T-helper 2 cell treated with Interferon-gamma antibody and Interleukin-4, amounts not matched to agents 5 μg/mL and 100 μg/mL, for 36 hours (primary cell): ENCODE measurements at regions not wholly inside any gene's neighbourhood (a gene's known extent, or its start where the extent isn't known, plus 50 kb on each side); places are given as distances from the start of the nearest gene placed in this dataset.

ENCODE experiments used
- DNase-seq: peaks from one replicate; pipeline ENCODE4 v3.0.0; 2021; ENCODE audit warnings: low spot score
- H3K27ac Mint-ChIP-seq: one replicate; pipeline ENCODE4 v1.8.0; 2021; ENCODE audit warnings: mild to moderate bottlenecking, mixed read lengths
- H3K27me3 Mint-ChIP-seq: one replicate; pipeline ENCODE4 v1.8.0; 2021; ENCODE audit warnings: low read depth, mixed read lengths
- H3K36me3 Mint-ChIP-seq: one replicate; pipeline ENCODE4 v1.8.0; 2021; ENCODE audit warnings: low read depth, mixed read lengths
- H3K4me1 Mint-ChIP-seq: one replicate; pipeline ENCODE4 v1.8.0; 2021; ENCODE audit warnings: low read depth, mixed read lengths
- H3K4me3 Mint-ChIP-seq: one replicate; pipeline ENCODE4 v1.8.0; 2022; ENCODE audit warnings: mild to moderate bottlenecking, moderate library complexity, mixed read lengths
- H3K9me3 Mint-ChIP-seq: one replicate; pipeline ENCODE4 v1.8.0; 2021; ENCODE audit warnings: mixed read lengths

DNA sequence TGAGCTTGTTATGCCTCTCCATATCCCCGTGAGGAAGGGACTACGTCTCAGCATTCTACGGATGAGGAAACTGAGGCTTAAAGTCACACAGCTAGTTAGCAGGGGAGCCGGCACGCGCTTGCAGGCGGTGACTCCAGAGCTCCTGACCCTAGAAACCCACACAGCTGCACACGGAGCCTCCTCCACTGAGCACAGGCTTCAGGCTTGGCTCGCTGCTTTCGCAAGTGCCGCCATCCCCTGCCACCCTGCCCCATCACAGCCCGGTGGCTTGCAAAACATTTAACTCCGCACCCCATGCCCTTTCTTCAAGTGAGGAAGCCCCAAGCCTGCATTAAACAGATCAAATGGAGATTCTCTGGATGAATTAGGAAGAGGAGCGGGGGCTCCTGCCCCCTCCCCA lies 138.3 kb downstream of the HSD17B3 start:
- no peaks in the 10 kb centered on the region for H3K36me3 Mint-ChIP-seq
- H3K27ac Mint-ChIP-seq = no peak overlapping the region
- no peaks in the 10 kb centered on the region for H3K9me3 Mint-ChIP-seq
- H3K27me3 Mint-ChIP-seq = peaks cover 28% of the 10 kb centered on the region
- H3K4me3 Mint-ChIP-seq = no peak overlapping the region
- no peak for DNase-seq
- H3K4me1 Mint-ChIP-seq = peaks cover 10% of the 10 kb centered on the region

DNA sequence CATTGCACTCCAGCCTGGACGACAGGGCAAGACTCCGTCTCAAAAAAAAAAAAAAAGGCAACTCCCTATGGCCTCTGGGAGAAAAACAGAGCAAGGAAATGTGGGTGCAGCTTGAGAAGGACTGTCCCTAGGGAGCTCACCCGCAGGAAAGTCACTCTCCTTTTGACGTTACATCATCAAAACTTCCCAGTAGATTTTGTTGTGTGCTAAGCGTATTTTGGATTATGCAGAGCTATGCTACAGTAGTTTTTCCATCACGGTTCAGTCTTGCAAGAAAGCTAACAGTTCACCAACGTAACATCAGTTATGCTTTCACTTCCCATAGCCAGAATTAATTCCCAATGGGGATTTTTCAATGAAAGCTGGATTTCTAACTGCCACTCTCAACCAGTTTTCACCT lies 138.8 kb downstream of the HSD17B3 start:
- H3K4me1 Mint-ChIP-seq = peaks cover 13% of the 10 kb centered on the region

DNA sequence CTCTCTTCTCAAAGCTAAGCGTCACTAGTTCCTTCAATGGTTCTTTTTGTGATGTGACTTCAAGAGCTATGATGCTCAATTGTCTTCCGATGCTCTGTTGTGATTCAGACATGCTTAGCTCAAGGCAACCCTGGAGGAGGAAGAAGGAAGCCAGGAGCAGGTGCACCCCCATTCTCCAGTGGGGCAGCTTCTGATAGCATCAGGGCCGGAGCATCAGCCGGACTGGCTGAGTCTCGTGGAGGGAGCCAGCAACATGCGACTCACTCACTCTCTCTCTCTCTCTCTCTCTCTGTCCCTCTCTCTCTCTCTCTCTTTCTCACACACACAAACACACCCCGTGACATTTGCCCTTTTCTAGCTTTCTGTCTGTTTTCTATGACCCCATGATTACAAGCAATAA lies 140.2 kb downstream of the HSD17B3 start:
- Mint-ChIP-seq H3K36me3 (no peaks in the 10 kb centered on the region), H3K27me3 (peaks cover 21% of the 10 kb centered on the region), H3K4me3 (no peak overlapping the region), H3K27ac (no peak overlapping the region), H3K4me1 (peaks cover 25% of the 10 kb centered on the region), H3K9me3 (no peaks in the 10 kb centered on the region)
- DNase-seq = no peak

More for the DNA sequence above, 138.8 kb downstream of the HSD17B3 start:
- Mint-ChIP-seq H3K27ac (no peak overlapping the region), H3K36me3 (no peaks in the 10 kb centered on the region), H3K4me3 (no peak overlapping the region), H3K27me3 (peaks cover 24% of the 10 kb centered on the region), H3K9me3 (no peaks in the 10 kb centered on the region)
- no peak for DNase-seq

DNA sequence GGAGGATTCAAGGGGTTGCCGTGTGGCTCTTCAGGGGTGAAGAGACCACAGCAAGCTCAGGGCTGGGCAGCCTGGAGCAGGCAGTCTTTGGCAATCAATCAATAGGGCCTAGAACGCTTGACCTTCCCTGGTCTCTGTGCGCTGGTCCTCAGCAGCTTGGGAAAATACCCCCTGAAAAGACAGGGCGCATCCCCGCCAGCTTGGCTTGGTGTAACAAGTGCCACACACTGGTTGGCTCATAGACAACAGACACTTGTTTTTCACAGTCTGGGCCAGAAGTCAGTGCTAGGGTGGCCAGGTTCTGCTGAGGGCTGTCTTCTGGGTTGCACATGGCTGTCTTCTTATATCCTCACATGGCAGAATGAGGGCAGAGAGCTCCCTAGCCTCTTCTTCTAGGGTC lies 141.1 kb downstream of the HSD17B3 start:
- no peak for DNase-seq
- no peak overlapping the region for H3K4me3 Mint-ChIP-seq
- H3K36me3 Mint-ChIP-seq = no peaks in the 10 kb centered on the region
- H3K9me3 Mint-ChIP-seq = no peaks in the 10 kb centered on the region
- H3K4me1 Mint-ChIP-seq = peaks cover 33% of the 10 kb centered on the region
- no peak overlapping the region for H3K27ac Mint-ChIP-seq
- H3K27me3 Mint-ChIP-seq = peaks cover 21% of the 10 kb centered on the region

DNA sequence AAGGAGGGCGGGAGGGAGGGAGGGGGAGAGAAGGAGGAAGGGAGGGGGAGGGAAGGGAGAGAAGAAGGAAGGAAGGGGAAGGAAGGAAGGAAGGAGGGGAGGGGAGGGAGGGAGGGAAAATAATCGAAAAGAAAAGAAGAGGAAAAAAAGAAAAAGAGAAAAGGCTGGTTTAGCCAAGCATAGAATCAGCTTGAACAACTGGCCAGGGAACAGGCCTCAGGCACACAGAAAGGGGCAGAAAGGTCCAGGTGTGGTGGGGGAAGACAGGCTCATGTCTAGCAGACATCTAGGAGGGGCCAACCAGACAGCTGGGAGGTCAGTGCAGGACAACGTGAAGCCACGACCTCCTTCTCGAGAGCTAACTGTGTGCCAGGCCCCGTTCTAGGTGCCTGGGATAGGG lies 141.8 kb downstream of the HSD17B3 start:
- no peaks in the 10 kb centered on the region for H3K9me3 Mint-ChIP-seq
- H3K27me3 Mint-ChIP-seq = peaks cover 21% of the 10 kb centered on the region
- H3K4me3 Mint-ChIP-seq = no peak overlapping the region
- H3K27ac Mint-ChIP-seq = no peak overlapping the region
- peaks cover 33% of the 10 kb centered on the region for H3K4me1 Mint-ChIP-seq
- H3K36me3 Mint-ChIP-seq = no peaks in the 10 kb centered on the region
- DNase-seq = no peak

DNA sequence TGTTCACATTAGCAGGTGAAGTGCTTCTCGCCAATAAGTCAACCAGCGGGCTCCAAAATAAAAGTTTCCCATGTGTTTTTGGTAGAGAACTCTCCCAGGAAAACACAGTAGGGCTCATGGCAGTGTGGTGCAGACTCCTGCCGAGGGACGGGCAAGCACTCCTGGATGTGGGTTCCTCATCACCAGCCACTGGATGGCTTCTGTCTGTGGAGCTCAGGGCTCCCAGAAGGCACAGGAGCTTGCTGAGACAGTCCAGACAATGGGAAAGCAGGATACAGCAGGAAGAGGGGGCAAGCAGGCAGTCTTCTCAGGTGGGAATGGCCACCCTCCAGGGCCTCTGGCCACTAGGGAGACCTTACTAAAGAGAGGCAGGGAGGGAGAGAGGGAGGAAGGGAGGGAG lies 142.4 kb downstream of the HSD17B3 start:
- no peaks in the 10 kb centered on the region for H3K9me3 Mint-ChIP-seq
- H3K4me3 Mint-ChIP-seq = no peak overlapping the region
- peaks cover 21% of the 10 kb centered on the region for H3K27me3 Mint-ChIP-seq
- H3K36me3 Mint-ChIP-seq = no peaks in the 10 kb centered on the region
- DNase-seq = no peak
- peaks cover 33% of the 10 kb centered on the region for H3K4me1 Mint-ChIP-seq
- H3K27ac Mint-ChIP-seq = no peak overlapping the region

DNA sequence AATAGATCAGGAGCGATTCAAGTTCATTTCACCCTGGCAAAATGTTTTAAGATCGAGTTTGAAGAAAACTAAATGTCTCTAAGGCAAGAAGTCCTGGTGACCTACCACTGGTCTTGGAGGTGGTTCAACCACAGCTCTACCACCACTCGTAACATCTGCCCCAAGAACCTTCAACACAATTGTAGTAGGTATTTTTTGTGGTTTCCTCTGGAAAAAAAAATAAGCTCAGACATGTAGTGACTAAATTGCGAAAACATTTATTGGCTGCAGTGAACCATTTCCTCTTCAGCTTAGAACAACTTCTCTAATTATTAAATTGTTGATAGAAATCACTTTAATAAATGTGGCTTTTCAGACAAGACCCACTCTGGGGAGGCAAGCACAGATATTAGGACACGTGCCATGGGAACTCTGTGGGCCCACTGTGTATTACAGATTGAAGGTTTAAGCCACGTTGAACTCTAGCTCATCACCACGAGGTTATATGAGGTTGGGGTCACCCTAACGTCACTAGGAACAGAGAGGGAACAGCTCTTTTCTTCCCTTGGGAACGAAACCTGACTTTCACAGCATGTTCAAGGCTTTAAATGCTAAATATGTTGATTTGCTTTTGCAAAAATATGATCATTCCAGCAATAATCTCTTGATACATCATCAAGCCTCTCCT lies 142.9 kb downstream of the HSD17B3 start:
- no peak overlapping the region for H3K4me3 Mint-ChIP-seq
- no peak for DNase-seq
- no peak overlapping the region for H3K27ac Mint-ChIP-seq
- no peaks in the 10 kb centered on the region for H3K36me3 Mint-ChIP-seq
- H3K9me3 Mint-ChIP-seq = no peaks in the 10 kb centered on the region
- H3K4me1 Mint-ChIP-seq = peaks cover 33% of the 10 kb centered on the region
- peaks cover 21% of the 10 kb centered on the region for H3K27me3 Mint-ChIP-seq

DNA sequence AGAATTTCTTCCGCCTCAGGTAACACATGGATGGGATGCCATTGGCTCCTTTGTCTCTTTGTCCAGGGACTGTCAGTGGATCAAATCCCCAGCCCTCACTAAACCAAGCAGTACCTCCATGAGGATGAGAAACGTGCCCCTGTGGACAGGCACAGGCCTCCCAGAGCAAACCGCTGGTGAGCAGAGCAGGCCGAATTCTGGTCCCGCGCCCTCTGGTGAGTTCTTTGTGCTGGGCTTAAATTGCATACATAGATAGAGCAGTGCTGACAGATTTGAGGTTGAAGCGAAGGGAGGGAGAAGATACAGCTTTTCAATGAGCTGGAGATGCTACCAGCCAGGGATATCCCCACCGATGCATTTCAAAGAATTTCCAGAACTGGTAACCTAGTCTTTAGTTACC lies 143.8 kb downstream of the HSD17B3 start:
- H3K36me3 Mint-ChIP-seq = no peaks in the 10 kb centered on the region
- H3K4me1 Mint-ChIP-seq = peaks cover 33% of the 10 kb centered on the region
- no peak for DNase-seq
- H3K9me3 Mint-ChIP-seq = no peaks in the 10 kb centered on the region
- H3K27me3 Mint-ChIP-seq = peaks cover 20% of the 10 kb centered on the region
- H3K27ac Mint-ChIP-seq = no peak overlapping the region
- no peak overlapping the region for H3K4me3 Mint-ChIP-seq

DNA sequence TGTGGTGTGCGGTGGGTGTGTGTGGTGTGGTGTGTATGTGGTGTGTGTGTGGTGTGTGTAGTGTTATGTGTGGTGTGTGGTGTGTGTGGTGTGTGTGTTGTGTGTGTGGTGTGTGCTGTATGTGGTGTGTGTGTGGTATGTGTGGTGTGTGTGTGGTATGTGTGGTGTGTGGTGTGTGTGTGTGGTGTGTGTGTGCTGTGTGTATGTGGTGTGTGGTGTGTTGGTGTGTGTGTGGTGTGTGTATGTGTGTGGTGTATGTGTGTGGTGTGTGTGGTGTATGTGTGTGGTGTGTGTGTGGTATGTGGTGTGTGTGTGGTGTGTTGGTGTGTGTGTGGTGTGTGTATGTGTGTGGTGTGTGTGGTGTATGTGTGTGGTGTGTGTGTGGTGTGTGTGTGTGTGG lies 144.3 kb downstream of the HSD17B3 start:
- H3K4me1 Mint-ChIP-seq = peaks cover 33% of the 10 kb centered on the region
- H3K27ac Mint-ChIP-seq = peak overlapping the region; percentile 11
- H3K36me3 Mint-ChIP-seq = no peaks in the 10 kb centered on the region
- H3K27me3 Mint-ChIP-seq = peaks cover 19% of the 10 kb centered on the region
- DNase-seq = no peak
- H3K9me3 Mint-ChIP-seq = no peaks in the 10 kb centered on the region
- no peak overlapping the region for H3K4me3 Mint-ChIP-seq

DNA sequence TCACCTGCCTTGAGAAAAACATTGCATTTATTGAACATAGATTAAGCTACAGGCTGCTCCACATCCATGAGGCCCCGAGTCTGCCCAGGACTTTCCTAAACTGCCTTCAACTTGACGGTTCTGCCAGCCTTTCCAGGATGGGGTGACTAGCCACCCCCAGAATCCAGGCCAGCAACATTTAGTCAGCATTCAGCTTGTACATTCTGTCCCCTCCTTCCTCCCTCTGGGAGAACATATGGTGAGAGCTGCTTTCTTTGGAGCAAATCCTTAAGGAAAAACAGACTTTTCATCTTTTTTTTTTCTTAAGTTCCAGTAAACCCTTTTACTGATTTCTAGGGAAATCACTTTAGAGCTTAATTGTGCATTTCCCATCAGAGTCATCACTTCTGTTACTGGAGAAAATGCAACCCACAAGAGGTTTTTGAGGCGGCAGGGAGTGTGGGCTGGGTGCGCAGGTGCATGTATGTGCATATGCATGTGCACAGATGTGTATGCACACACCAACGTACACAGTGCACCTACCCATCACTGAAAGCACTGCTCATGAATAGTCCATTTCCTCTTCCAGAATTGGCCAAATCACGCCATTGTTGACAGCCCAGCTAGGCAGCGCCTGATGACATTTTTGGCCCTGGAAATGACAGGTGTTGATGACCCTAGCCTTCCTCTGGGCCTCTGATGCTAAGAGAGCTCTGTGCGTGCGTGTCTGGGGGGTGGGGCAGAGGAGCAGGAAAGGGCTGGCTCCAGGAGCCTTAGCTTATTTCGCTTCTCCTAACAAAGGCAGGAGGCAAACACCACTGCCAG lies 145.6 kb downstream of the HSD17B3 start:
- Mint-ChIP-seq H3K4me3 (no peak overlapping the region), H3K4me1 (peaks cover 33% of the 10 kb centered on the region), H3K27me3 (peaks cover 7% of the 10 kb centered on the region), H3K36me3 (no peaks in the 10 kb centered on the region), H3K27ac (no peak overlapping the region), H3K9me3 (no peaks in the 10 kb centered on the region)
- no peak for DNase-seq

DNA sequence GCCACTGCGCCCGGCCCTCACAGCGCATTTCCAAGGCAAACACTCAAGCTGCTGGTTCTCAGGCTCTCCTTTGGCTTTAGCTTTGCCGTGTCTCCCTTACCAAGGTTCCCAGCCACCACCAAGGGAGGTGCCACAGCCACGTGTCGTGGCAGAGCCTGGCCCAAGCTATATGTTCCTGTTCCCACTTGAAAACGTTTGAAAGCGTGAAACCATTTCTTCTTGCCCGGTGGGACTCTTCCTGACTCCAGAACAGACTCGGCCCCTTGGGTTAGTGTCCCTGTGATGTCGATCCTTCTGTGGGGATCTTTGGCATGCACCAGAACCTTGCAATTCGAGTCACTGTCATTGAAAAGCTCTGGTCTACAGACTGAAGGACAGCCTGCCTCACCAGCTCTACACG lies 147.9 kb downstream of the HSD17B3 start:
- H3K4me1 Mint-ChIP-seq = peaks cover 46% of the 10 kb centered on the region
- no peak overlapping the region for H3K4me3 Mint-ChIP-seq
- no peak overlapping the region for H3K27ac Mint-ChIP-seq
- no peaks in the 10 kb centered on the region for H3K36me3 Mint-ChIP-seq
- no peaks in the 10 kb centered on the region for H3K27me3 Mint-ChIP-seq
- DNase-seq = no peak
- no peaks in the 10 kb centered on the region for H3K9me3 Mint-ChIP-seq

DNA sequence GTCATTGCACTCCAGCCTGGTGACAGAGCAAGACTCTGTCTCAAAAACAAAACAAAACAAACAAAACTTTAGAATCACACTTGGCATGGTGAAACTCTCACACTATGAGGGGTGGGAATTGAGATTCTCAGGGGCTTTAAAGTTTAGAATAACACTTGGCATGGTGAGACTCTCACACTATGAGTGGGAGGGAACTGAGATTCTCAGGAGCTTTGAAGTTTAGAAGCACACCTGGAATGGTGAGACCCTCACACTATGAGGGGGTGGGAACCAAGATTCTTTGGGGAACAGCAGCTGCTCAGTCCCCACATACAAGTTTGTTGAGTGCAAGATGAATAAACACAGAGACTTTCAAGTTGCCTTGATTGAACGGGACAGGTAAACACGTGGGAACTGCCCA lies 149.4 kb downstream of the HSD17B3 start:
- no peak for DNase-seq
- H3K27ac Mint-ChIP-seq = no peak overlapping the region
- no peaks in the 10 kb centered on the region for H3K27me3 Mint-ChIP-seq
- H3K4me1 Mint-ChIP-seq = peaks cover 38% of the 10 kb centered on the region
- H3K9me3 Mint-ChIP-seq = no peaks in the 10 kb centered on the region
- no peaks in the 10 kb centered on the region for H3K36me3 Mint-ChIP-seq
- no peak overlapping the region for H3K4me3 Mint-ChIP-seq

DNA sequence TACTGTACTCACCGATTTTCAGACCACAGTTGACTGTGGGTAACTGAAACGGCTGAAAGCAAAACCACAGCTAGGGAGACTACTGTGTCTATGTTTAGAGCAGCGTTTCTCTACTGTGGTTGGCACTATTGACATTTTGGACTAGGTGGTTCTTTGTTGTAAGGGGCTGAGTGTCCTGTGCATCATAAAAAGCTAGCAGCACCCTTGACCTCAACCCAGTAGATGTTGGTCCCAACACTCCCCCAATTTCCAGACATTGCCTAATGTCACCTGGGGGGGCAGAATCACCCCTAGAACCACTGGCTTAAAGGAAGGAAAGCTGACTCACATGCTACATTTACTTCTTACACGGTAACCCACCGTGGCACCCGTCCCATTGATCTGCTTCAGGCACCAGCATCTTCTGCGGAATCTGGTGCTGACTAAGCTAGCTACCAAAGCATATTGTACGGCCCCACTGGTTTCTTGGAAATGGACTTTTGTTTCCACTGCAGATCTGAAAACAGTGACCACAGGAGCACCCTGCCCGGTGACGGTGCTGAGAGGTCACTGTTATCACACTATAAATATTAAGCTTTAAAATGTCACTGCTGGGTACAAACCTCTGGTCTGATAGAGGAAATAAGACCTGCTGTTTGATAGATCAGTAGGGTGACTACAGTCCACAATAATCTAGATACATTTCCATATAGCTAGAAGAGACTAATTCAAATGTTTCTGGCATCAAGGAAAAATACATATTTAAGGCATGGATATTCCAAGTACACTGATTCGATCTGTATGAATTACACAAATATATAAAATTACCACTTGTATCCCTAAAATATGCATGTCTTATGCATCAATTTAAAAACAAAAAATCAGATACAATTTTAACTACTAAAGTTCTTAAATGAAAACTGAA lies 151.4 kb downstream of the HSD17B3 start:
- H3K27ac Mint-ChIP-seq = peak overlapping the region; percentile 86
- H3K9me3 Mint-ChIP-seq = no peaks in the 10 kb centered on the region
- H3K27me3 Mint-ChIP-seq = peaks cover 2% of the 10 kb centered on the region
- peak; percentile 81 for DNase-seq
- H3K4me1 Mint-ChIP-seq = peaks cover 35% of the 10 kb centered on the region
- no peaks in the 10 kb centered on the region for H3K36me3 Mint-ChIP-seq
- H3K4me3 Mint-ChIP-seq = peak overlapping the region; percentile 72
